GM12878 (cell line): ENCODE measurements at regions not wholly inside any gene's neighbourhood (a gene's known extent, or its start where the extent isn't known, plus 50 kb on each side); places are given as distances from the start of the nearest gene placed in this dataset.

Experiments used
- NFYA ChIP-seq: IDR thresholded peaks from 2 replicates; pipeline ENCODE4 v1.6.1; 2011; ENCODE audit warnings: low read depth, mild to moderate bottlenecking, low read length, improper control_type of control experiment, borderline replicate concordance
- PAX5 ChIP-seq: IDR thresholded peaks from 2 replicates; pipeline ENCODE4 v1.6.1; 2011; ENCODE audit warnings: low read depth, low read length, borderline replicate concordance
- RAD51 ChIP-seq: fragments of 450-650 bp; IDR thresholded peaks from 2 replicates; pipeline ENCODE4 v1.6.1; 2016; ENCODE audit warnings: moderate library complexity, mild to moderate bottlenecking, inconsistent platforms
- SUZ12 ChIP-seq: fragments of 200-600 bp; sonication (generic); IDR thresholded peaks from one replicate; pipeline ENCODE4 v1.6.1; 2018; ENCODE audit warnings: antibody characterized with exemption, mild to moderate bottlenecking; ENCODE audit not compliant: unreplicated experiment
- YBX1 ChIP-seq: fragments of 450-650 bp; IDR thresholded peaks from 2 replicates; pipeline ENCODE4 v1.6.1; 2016; ENCODE audit warnings: antibody characterized with exemption
- ZNF207 ChIP-seq: fragments of 450-650 bp; IDR thresholded peaks from 2 replicates; pipeline ENCODE4 v1.6.1; 2014; ENCODE audit warnings: antibody characterized with exemption, mild to moderate bottlenecking, borderline replicate concordance
- TF ChIP-seq, protein P1 (sequence below): fragments of 450-650 bp; IDR thresholded peaks from 2 replicates; pipeline ENCODE4 v1.6.1; 2017; ENCODE audit warnings: low read depth, mild to moderate bottlenecking, moderate library complexity
- TF ChIP-seq, protein P2 (sequence below): IDR thresholded peaks from 2 replicates; pipeline ENCODE4 v1.6.1; 2012; ENCODE audit warnings: mild to moderate bottlenecking, low read depth, low read length
- TF ChIP-seq, protein P3 (sequence below), 3 experiments: IDR thresholded peaks in 2 of 3; conservative IDR thresholded peaks in 1 of 3; 2 replicates each; pipeline ENCODE4 v1.5.1; 2011; ENCODE audit warnings: low read depth in 3 of 3, low read length in 3 of 3, mild to moderate bottlenecking in 3 of 3, control low read depth in 2 of 3, moderate library complexity in 2 of 3, inconsistent platforms in 1 of 3, mixed read lengths in 1 of 3; ENCODE audit not compliant: control insufficient read depth in 2 of 3, insufficient read depth in 1 of 3; ENCODE audit errors: extremely low read depth in 1 of 3

DNA sequence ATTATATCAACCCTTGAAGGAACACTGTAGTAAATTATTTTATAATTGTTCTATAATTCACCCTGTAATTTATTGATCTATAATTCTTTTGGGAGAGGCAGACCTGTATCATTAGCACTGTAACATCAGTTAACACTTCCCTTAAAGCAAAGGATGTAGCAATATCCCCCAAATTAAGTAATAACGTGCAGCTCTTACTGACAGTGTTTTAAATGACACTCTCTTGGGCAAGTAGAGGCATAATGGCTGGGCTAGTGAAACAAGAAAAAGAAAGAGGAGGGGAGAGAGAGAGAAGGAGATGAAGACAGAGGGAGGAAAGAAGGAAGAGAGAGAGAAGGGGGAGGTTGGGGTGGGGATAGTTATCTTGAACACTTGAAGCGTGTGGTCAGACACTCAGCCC lies 161.0 kb upstream of the RNF32 start (continued):
- TF ChIP-seq, protein P1, sequence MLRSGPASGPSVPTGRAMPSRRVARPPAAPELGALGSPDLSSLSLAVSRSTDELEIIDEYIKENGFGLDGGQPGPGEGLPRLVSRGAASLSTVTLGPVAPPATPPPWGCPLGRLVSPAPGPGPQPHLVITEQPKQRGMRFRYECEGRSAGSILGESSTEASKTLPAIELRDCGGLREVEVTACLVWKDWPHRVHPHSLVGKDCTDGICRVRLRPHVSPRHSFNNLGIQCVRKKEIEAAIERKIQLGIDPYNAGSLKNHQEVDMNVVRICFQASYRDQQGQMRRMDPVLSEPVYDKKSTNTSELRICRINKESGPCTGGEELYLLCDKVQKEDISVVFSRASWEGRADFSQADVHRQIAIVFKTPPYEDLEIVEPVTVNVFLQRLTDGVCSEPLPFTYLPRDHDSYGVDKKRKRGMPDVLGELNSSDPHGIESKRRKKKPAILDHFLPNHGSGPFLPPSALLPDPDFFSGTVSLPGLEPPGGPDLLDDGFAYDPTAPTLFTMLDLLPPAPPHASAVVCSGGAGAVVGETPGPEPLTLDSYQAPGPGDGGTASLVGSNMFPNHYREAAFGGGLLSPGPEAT = no peak
- TF ChIP-seq, protein P2, sequence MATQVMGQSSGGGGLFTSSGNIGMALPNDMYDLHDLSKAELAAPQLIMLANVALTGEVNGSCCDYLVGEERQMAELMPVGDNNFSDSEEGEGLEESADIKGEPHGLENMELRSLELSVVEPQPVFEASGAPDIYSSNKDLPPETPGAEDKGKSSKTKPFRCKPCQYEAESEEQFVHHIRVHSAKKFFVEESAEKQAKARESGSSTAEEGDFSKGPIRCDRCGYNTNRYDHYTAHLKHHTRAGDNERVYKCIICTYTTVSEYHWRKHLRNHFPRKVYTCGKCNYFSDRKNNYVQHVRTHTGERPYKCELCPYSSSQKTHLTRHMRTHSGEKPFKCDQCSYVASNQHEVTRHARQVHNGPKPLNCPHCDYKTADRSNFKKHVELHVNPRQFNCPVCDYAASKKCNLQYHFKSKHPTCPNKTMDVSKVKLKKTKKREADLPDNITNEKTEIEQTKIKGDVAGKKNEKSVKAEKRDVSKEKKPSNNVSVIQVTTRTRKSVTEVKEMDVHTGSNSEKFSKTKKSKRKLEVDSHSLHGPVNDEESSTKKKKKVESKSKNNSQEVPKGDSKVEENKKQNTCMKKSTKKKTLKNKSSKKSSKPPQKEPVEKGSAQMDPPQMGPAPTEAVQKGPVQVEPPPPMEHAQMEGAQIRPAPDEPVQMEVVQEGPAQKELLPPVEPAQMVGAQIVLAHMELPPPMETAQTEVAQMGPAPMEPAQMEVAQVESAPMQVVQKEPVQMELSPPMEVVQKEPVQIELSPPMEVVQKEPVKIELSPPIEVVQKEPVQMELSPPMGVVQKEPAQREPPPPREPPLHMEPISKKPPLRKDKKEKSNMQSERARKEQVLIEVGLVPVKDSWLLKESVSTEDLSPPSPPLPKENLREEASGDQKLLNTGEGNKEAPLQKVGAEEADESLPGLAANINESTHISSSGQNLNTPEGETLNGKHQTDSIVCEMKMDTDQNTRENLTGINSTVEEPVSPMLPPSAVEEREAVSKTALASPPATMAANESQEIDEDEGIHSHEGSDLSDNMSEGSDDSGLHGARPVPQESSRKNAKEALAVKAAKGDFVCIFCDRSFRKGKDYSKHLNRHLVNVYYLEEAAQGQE = no peak
- TF ChIP-seq PAX5 (no peak), RAD51 (no peak), YBX1 (no peak), NFYA (no peak), SUZ12 (no peak), ZNF207 (no peak)
- TF ChIP-seq, protein P3, sequence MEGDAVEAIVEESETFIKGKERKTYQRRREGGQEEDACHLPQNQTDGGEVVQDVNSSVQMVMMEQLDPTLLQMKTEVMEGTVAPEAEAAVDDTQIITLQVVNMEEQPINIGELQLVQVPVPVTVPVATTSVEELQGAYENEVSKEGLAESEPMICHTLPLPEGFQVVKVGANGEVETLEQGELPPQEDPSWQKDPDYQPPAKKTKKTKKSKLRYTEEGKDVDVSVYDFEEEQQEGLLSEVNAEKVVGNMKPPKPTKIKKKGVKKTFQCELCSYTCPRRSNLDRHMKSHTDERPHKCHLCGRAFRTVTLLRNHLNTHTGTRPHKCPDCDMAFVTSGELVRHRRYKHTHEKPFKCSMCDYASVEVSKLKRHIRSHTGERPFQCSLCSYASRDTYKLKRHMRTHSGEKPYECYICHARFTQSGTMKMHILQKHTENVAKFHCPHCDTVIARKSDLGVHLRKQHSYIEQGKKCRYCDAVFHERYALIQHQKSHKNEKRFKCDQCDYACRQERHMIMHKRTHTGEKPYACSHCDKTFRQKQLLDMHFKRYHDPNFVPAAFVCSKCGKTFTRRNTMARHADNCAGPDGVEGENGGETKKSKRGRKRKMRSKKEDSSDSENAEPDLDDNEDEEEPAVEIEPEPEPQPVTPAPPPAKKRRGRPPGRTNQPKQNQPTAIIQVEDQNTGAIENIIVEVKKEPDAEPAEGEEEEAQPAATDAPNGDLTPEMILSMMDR (IDR thresholded peaks at IDR 0.05 in 2 of 3, conservative IDR thresholded peaks at IDR 0.05 in 1 of 3; ENCODE audit: control insufficient read depth in 2 of 3, extremely low read depth in 1 of 3, insufficient read depth in 1 of 3, low read depth in 3 of 3, low read length in 3 of 3) = no peak
- TF ChIP-seq, all 136 proteins: peak for 0
